ENCODE measurements at regions not wholly inside any gene's neighbourhood (a gene's known extent, or its start where the extent isn't known, plus 50 kb on each side); places are given as distances from the start of the nearest gene placed in this dataset.

DNA sequence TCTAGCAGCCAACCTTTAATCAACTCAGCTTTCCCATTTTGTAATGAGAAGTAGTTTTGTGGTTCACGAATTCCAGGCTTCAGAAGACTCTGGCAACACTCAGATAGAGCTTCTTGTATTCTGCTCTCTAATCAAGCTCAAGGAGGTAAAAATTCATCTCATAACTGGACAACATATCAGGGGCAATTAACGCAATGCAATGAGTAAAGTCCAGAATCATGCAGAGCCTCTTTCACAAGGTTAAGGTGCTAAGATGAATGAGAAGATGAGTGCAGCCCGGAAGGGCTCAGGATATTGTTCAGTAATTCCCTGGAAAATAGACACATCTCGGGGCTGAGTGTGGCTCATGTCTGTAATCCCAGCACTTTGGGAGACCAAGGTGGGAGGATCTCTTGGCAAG lies 527.7 kb downstream of the SOX11 start:
- no peak overlapping the region for H3K27ac ChIP-seq
- no peak for DNase-seq
- H3K27me3 ChIP-seq (ENCODE audit: insufficient read depth, low read depth), result no peaks in the 10 kb centered on the region
- intact Hi-C loops (cut with micrococcal nuclease; ENCODE audit: unreplicated experiment), result no loop called here
- no peak overlapping the region for H3K4me3 ChIP-seq
- no TSS peak for BruUV-seq (replicated peaks)
- H3K4me2 ChIP-seq, result no peak overlapping the region
- no peaks in the 10 kb centered on the region for H3K9me2 ChIP-seq (ENCODE audit: insufficient read depth)
- no peaks in the 10 kb centered on the region for H3K79me2 ChIP-seq (ENCODE audit: low read depth)
- TF ChIP-seq EZH2 (IDR thresholded peaks at IDR 0.05; ENCODE audit: low read depth), result no peak
- TF ChIP-seq, protein P1, sequence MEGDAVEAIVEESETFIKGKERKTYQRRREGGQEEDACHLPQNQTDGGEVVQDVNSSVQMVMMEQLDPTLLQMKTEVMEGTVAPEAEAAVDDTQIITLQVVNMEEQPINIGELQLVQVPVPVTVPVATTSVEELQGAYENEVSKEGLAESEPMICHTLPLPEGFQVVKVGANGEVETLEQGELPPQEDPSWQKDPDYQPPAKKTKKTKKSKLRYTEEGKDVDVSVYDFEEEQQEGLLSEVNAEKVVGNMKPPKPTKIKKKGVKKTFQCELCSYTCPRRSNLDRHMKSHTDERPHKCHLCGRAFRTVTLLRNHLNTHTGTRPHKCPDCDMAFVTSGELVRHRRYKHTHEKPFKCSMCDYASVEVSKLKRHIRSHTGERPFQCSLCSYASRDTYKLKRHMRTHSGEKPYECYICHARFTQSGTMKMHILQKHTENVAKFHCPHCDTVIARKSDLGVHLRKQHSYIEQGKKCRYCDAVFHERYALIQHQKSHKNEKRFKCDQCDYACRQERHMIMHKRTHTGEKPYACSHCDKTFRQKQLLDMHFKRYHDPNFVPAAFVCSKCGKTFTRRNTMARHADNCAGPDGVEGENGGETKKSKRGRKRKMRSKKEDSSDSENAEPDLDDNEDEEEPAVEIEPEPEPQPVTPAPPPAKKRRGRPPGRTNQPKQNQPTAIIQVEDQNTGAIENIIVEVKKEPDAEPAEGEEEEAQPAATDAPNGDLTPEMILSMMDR (conservative IDR thresholded peaks at IDR 0.05), result no peak
- H3K4me1 ChIP-seq (replicated peaks; ENCODE audit: insufficient read depth), result peaks cover 16% of the 10 kb centered on the region
- CTCF ChIA-PET, result no interaction called here
- POLR2A ChIA-PET (ENCODE audit: unreplicated experiment), result no interaction called here
- no peaks in the 10 kb centered on the region for H3K36me3 ChIP-seq (ENCODE audit: low read depth)
- peak overlapping the region; percentile 29; the same call in 1 of the 2 replicates for H2AFZ ChIP-seq
- H3F3A ChIP-seq (ENCODE audit: insufficient read depth, low read depth), result no peaks in the 10 kb centered on the region
- H4K20me1 ChIP-seq (ENCODE audit: insufficient read depth), result no peaks in the 10 kb centered on the region
- no peaks in the 10 kb centered on the region for H3K9me3 ChIP-seq (ENCODE audit: insufficient read depth, low read depth)

DNA sequence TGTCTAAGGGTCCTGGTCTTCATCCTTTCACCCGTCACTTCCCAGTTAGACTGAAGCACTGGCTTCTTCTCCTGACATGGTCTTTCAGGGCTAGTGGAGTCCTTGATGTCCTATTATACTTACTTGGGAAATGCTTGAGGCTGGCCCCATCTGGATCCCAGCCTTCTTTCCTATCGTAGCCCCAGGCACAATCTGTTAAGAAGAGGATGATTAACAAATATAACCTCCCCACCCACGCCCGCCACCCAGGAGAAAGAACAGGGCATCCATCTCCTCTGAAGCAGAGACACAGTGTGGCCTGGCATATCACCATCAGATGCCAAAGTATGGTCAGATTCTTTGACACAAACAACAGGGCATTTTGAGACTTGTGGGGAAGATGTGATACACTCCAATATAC lies 530.1 kb downstream of the SOX11 start:
- Histone ChIP-seq H3K4me1 (replicated peaks; ENCODE audit: insufficient read depth) (peaks cover 10% of the 10 kb centered on the region), H3F3A (ENCODE audit: insufficient read depth, low read depth) (no peaks in the 10 kb centered on the region), H3K4me3 (no peak overlapping the region), H3K4me2 (no peak overlapping the region), H2AFZ (no peak overlapping the region), H3K79me2 (ENCODE audit: low read depth) (no peaks in the 10 kb centered on the region), H3K27ac (no peak overlapping the region), H3K27me3 (ENCODE audit: insufficient read depth, low read depth) (no peaks in the 10 kb centered on the region), H3K36me3 (ENCODE audit: low read depth) (no peaks in the 10 kb centered on the region), H3K9me2 (ENCODE audit: insufficient read depth) (no peaks in the 10 kb centered on the region), H4K20me1 (ENCODE audit: insufficient read depth) (no peaks in the 10 kb centered on the region), H3K9me3 (ENCODE audit: insufficient read depth, low read depth) (no peaks in the 10 kb centered on the region)
- POLR2A ChIA-PET (ENCODE audit: unreplicated experiment), result no interaction called here
- BruUV-seq (replicated peaks), result no TSS peak
- no peak for DNase-seq
- intact Hi-C loops (cut with micrococcal nuclease; ENCODE audit: unreplicated experiment), result no loop called here
- CTCF ChIA-PET, result no interaction called here
- TF ChIP-seq, protein P1 (conservative IDR thresholded peaks at IDR 0.05), result no peak
- TF ChIP-seq EZH2 (IDR thresholded peaks at IDR 0.05; ENCODE audit: low read depth), result no peak

DNA sequence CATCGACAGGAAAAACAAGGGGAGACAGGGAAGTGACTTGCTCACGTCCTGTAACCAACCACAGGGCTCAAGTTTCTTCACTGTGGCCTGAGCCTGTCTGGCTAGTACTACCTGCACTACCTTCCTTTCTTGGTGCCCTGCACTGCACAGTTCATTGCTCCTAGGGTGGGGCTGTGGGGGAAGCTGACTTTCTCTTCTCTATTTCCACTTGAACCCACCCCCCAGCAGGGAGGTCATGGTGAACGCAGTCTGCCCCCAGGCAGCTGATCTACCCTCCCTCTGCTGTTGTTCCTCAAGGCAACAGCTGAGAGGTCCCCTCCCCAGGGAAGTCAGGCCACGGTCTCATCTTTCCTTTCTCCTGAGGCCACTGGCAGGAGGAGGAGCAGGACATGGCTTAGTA lies 532.1 kb downstream of the SOX11 start:
- ChIA-PET POLR2A (ENCODE audit: unreplicated experiment) (no interaction called here), CTCF (no interaction called here)
- Histone ChIP-seq H3K27me3 (ENCODE audit: insufficient read depth, low read depth) (no peaks in the 10 kb centered on the region), H3K9me2 (ENCODE audit: insufficient read depth) (no peaks in the 10 kb centered on the region), H3K36me3 (ENCODE audit: low read depth) (no peaks in the 10 kb centered on the region), H3K79me2 (ENCODE audit: low read depth) (no peaks in the 10 kb centered on the region), H2AFZ (peak overlapping the region; percentile 71), H3K4me2 (peak overlapping the region; percentile 48), H4K20me1 (ENCODE audit: insufficient read depth) (no peaks in the 10 kb centered on the region), H3K4me1 (replicated peaks; ENCODE audit: insufficient read depth) (peaks cover 10% of the 10 kb centered on the region), H3K9me3 (ENCODE audit: insufficient read depth, low read depth) (no peaks in the 10 kb centered on the region), H3F3A (ENCODE audit: insufficient read depth, low read depth) (no peaks in the 10 kb centered on the region), H3K4me3 (no peak overlapping the region), H3K27ac (peak overlapping the region; percentile 2; the same call in 1 of the 2 replicates)
- DNase-seq, result peak in 1 of 2 experiments; percentile 39
- no TSS peak for BruUV-seq (replicated peaks)
- TF ChIP-seq, protein P1 (conservative IDR thresholded peaks at IDR 0.05), result no peak
- no peak for TF ChIP-seq EZH2 (IDR thresholded peaks at IDR 0.05; ENCODE audit: low read depth)
- intact Hi-C loops (cut with micrococcal nuclease; ENCODE audit: unreplicated experiment), result no loop called here

Measured in PC-9 (cell line).